ENCODE measurements at regions not wholly inside any gene's neighbourhood (a gene's known extent, or its start where the extent isn't known, plus 50 kb on each side); places are given as distances from the start of the nearest gene placed in this dataset.

DNA sequence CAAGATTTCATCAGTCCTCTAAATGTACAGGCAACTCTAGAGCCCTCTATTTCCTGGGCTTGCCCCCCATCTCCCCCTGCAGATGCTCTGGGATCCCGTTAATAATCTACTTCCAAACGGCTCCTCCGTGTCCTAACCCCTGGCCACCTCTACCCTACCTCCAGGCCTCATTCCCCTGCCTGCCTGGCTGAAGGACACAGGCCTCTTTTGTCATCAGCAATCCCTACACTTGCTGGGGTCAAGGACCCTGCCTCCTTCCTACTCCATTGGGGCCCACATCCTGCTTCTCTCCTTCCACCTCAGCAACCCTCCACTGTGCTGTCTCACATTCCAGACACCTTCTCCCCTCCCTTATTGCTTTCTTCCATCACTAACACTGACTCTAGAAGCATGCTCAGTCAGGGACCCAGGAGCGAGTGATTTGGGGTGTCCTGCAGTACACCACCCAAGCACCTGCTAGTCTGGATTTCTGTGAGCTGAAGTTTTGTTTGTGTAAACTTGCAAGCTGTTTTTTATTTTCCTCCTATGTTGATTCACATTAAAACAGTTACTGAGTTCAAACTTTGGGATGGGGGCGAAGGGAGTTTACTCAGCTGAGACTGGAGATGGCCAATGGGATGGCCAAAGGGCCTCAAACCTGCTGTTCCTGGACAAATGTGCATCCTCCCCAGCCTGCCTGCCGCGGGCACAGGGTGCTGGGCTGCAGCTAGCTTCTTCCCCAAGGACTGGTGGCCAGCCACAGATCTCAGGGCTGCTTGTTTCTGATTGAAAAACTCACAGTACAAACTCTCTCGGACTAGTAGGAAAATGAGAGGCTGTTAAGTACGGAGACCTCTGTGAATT, 314.7 kb downstream of the FOXO1 start:
- no peak for TF ChIP-seq TAF1 (IDR thresholded peaks at IDR 0.05; ENCODE audit: borderline replicate concordance, insufficient read depth, low read length)
- no peak for TF ChIP-seq POLR2AphosphoS5 (IDR thresholded peaks at IDR 0.05; ENCODE audit: low read depth, low read length)
- TF ChIP-seq REST (IDR thresholded peaks at IDR 0.05; ENCODE audit: insufficient read depth in 1 of 2, low read depth in 2 of 2, low read length in 2 of 2), result no peak
- TF ChIP-seq FOXP2 (optimal IDR thresholded peaks at IDR 0.05; ENCODE audit: borderline replicate concordance, extremely low read depth, extremely low read length, insufficient read depth), result no peak
- TF ChIP-seq SIN3A (IDR thresholded peaks at IDR 0.05; ENCODE audit: borderline replicate concordance, insufficient read depth, low read length), result no peak

All from PFSK-1 (cell line).